Adrenal gland (tissue), 9 donors: ENCODE measurements at regions not wholly inside any gene's neighbourhood (a gene's known extent, or its start where the extent isn't known, plus 50 kb on each side); places are given as distances from the start of the nearest gene placed in this dataset.

ENCODE experiments used
- DNase-seq, 7 donors: peaks; one replicate each; pipeline ENCODE4 v3.0.0-alpha.2; 2019 to 2020
- H3K27ac ChIP-seq, 5 donors: fragments of 200-600 bp; sonication (generic) in 4 of 5; 1 replicate in 3 of 5; 2 replicates in 2 of 5; pipeline versions ENCODE4 v1.5.1 to v1.8.0; 2016 to 2020; ENCODE audit warnings: mild to moderate bottlenecking in 1 of 5
- H3K27me3 ChIP-seq: fragments of 200-600 bp; 2 replicates; pipeline ENCODE4 v1.8.0; 2021
- H3K36me3 ChIP-seq, 2 donors: fragments of 200-600 bp; replicated peaks in 1 of 2; 1 replicate in 1 of 2; 2 replicates in 1 of 2; pipeline versions ENCODE4 v1.5.1 to v1.8.0; 2018 to 2022
- H3K4me1 ChIP-seq, 2 donors: fragments of 200-600 bp; replicated peaks in 1 of 2; 1 replicate in 1 of 2; 2 replicates in 1 of 2; pipeline versions ENCODE4 v1.5.1 to v1.8.0; 2018 to 2021
- H3K4me3 ChIP-seq, 4 donors: fragments of 200-600 bp; sonication (generic) in 3 of 4; one replicate each; pipeline ENCODE4 v1.5.1; 2016 to 2018
- H3K9me3 ChIP-seq, 3 donors: fragments of 200-600 bp; sonication (generic) in 1 of 3; replicated peaks in 1 of 3; 1 replicate in 2 of 3; 2 replicates in 1 of 3; pipeline versions ENCODE4 v1.5.1 to v1.8.0; 2016 to 2021
- CTCF ChIP-seq, 6 experiments: fragments of 450-650 bp in 4 of 6; fragments of 200-600 bp in 2 of 6; sonication (generic) in 1 of 6; IDR thresholded peaks; 1 replicate in 5 of 6; 2 replicates in 1 of 6; pipeline versions ENCODE4 v1.5.1 to v1.8.0; 2016 to 2021; ENCODE audit warnings: antibody characterized with exemption in 6 of 6, mild to moderate bottlenecking in 2 of 6, moderate library complexity in 1 of 6
- POLR2A ChIP-seq, 2 donors: fragments of 450-650 bp; IDR thresholded peaks; one replicate each; pipeline ENCODE4 v1.6.1; 2017; ENCODE audit warnings: antibody characterized with exemption in 2 of 2, mild to moderate bottlenecking in 2 of 2, moderate library complexity in 1 of 2
- WGBS, 4 donors: extraction: QIAGEN DNeasy Blood & Tissue Kit in 2 of 4; methylation state at CpG; one replicate each; pipeline versions ENCODE4 v1.1.5 to v1.1.7; 2013 to 2017; 5-methylcytosine and 5-hydroxymethylcytosine counted together
- intact Hi-C, 2 donors: fragments of 100-400 bp; cut with DNase I; formaldehyde crosslinking; loops; one replicate each; pipeline versions ENCODE4 v1.14.1 to v1.15.0; 2022 to 2023
- donor health status: healthy with polysubstance abuse.
- donor health status: Bipolar disorder and iron deficiency.
- donor health status: DM: yes; HTN: yes; CAD: no.
- donor health status: DM: no; HTN: no; CAD: no.
- donor health status: DM: no; HTN: no; CAD: no.

- intact Hi-C loops = no loop called here
- no peaks in the 10 kb centered on the region for H3K27me3 ChIP-seq
- H3K4me1 ChIP-seq = no peaks in the 10 kb centered on the region
- H3K4me3 ChIP-seq = no peak overlapping the region
- H3K27ac ChIP-seq = no peak overlapping the region
- no peak for TF ChIP-seq CTCF (IDR thresholded peaks at IDR 0.05)
- TF ChIP-seq POLR2A (IDR thresholded peaks at IDR 0.05) = no peak
- DNase-seq = no peak
- WGBS, 4 donors = 81 to 93% (median 84%) methylated on average over 2 of the region's 2 CpGs
- H3K9me3 ChIP-seq = no peaks in the 10 kb centered on the region
- H3K36me3 ChIP-seq = no peaks in the 10 kb centered on the region
Measured at GRCh38 chr1:193372553-193372952, 186.1 kb upstream of the B3GALT2 start.

- Histone ChIP-seq H3K4me3 (no peak overlapping the region), H3K4me1 (no peaks in the 10 kb centered on the region), H3K27ac (no peak overlapping the region), H3K9me3 (no peaks in the 10 kb centered on the region), H3K27me3 (no peaks in the 10 kb centered on the region), H3K36me3 (no peaks in the 10 kb centered on the region)
- DNase-seq = no peak
- intact Hi-C loops = no loop called here
- TF ChIP-seq CTCF (IDR thresholded peaks at IDR 0.05) (no peak), POLR2A (IDR thresholded peaks at IDR 0.05) (no peak)
- WGBS, 4 donors = 43 to 72% (median 57%) methylated on average over 5 of the region's 5 CpGs
Measured at GRCh38 chr1:193368302-193368701, 181.9 kb upstream of the B3GALT2 start.

- 34 to 65% (median 55%) methylated on average over 1 of the region's 1 CpG for WGBS, 4 donors
- no peak for TF ChIP-seq POLR2A (IDR thresholded peaks at IDR 0.05)
- TF ChIP-seq CTCF (IDR thresholded peaks at IDR 0.05) = no peak
- H3K36me3 ChIP-seq = no peaks in the 10 kb centered on the region
- DNase-seq = no peak
- intact Hi-C loops = no loop called here
- H3K27me3 ChIP-seq = no peaks in the 10 kb centered on the region
- no peak overlapping the region for H3K4me3 ChIP-seq
- no peak overlapping the region for H3K27ac ChIP-seq
- H3K4me1 ChIP-seq = no peaks in the 10 kb centered on the region
- H3K9me3 ChIP-seq = no peaks in the 10 kb centered on the region
Measured at GRCh38 chr1:193367863-193368262, 181.4 kb upstream of the B3GALT2 start.

GRCh38 chr1:193366764-193367507 is 180.5 kb upstream of the B3GALT2 start:
- WGBS, 4 donors = 80 to 86% methylated on average over 1 of the region's 1 CpG; no CpG with 5 or more reads in 2 of the 4 donors

More at GRCh38 chr1:193366764-193367507, 180.5 kb upstream of the B3GALT2 start:
- no peak overlapping the region for H3K4me3 ChIP-seq
- H3K9me3 ChIP-seq = no peaks in the 10 kb centered on the region
- no peaks in the 10 kb centered on the region for H3K4me1 ChIP-seq
- no peaks in the 10 kb centered on the region for H3K27me3 ChIP-seq
- H3K36me3 ChIP-seq = no peaks in the 10 kb centered on the region
- intact Hi-C loops = no loop called here
- TF ChIP-seq CTCF (IDR thresholded peaks at IDR 0.05) (no peak), POLR2A (IDR thresholded peaks at IDR 0.05) (no peak)
- no peak for DNase-seq
- no peak overlapping the region for H3K27ac ChIP-seq
